Gastrocnemius medialis (tissue), 4 donors: ENCODE measurements at regions not wholly inside any gene's neighbourhood (a gene's known extent, or its start where the extent isn't known, plus 50 kb on each side); places are given as distances from the start of the nearest gene placed in this dataset.
"Not testable (repeated sequence)": the region's sequence is repeated elsewhere in the genome, so short reads cannot be mapped to it uniquely, and the experiment has no call there.

ENCODE experiments used
- CTCF ChIP-seq, 5 experiments: fragments of 450-650 bp in 3 of 5; fragments of 200-600 bp in 2 of 5; sonication (generic) in 2 of 5; IDR thresholded peaks in 4 of 5; conservative IDR thresholded peaks in 1 of 5; 1 replicate in 4 of 5; 2 replicates in 1 of 5; pipeline ENCODE4 v1.5.1; 2016 to 2019; ENCODE audit warnings: antibody characterized with exemption in 5 of 5, mild to moderate bottlenecking in 3 of 5, moderate library complexity in 3 of 5
- POLR2A ChIP-seq, 2 donors: fragments of 450-650 bp; IDR thresholded peaks; one replicate each; pipeline ENCODE4 v1.6.1; 2017; ENCODE audit warnings: antibody characterized with exemption in 2 of 2, mild to moderate bottlenecking in 2 of 2, moderate library complexity in 2 of 2

- TF ChIP-seq CTCF (IDR thresholded peaks at IDR 0.05 in 4 of 5, conservative IDR thresholded peaks at IDR 0.05 in 1 of 5); POLR2A (IDR thresholded peaks at IDR 0.05): not testable (repeated sequence)
Observed at GRCh38 chr3:73155441-73155840, 94.0 kb downstream of the EBLN2 start.
